ENCODE measurements at regions not wholly inside any gene's neighbourhood (a gene's known extent, or its start where the extent isn't known, plus 50 kb on each side); places are given as distances from the start of the nearest gene placed in this dataset.
"Not testable (repeated sequence)": the region's sequence is repeated elsewhere in the genome, so short reads cannot be mapped to it uniquely, and the experiment has no call there.

DNA sequence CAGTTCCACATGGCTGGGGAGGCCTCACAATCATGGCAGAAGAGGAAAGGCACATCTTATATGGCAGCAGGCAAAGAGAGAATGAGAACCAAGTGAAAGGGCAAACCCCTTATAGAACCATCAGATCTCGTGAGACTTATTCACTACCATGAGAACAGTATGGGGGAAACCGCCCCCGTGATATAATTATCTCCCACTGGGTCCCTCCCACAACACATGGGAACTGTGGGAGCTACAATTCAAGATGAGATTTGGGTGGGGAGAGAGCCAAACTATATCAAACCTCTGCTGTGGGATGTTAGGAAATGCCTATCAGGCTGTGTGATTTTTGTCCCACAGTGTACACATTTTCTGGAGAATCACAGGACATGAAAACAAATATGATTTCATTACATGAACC, 415.8 kb downstream of the TSHZ3 start:
- not testable (repeated sequence) for DNase-seq

DNA sequence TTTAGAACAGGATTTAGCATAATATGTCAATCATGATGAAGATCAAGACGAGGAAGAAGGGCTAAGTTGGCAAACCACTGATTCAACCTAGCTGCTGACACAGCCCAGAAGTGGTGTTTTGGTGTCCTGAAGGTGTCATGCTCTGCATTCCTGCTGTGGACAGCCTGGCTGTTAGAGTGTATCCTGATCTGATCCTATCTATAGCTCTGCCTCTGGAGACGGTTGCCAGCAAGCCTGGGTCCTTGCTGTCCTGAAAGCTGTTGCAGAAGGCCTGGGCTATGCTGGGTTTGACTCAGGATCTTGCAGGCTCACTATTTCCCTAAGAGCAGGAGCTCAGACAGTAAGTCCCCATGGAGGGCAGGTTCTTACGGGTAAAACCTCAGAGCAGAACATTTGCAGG, 416.4 kb downstream of the TSHZ3 start:
- no peak for DNase-seq

DNA sequence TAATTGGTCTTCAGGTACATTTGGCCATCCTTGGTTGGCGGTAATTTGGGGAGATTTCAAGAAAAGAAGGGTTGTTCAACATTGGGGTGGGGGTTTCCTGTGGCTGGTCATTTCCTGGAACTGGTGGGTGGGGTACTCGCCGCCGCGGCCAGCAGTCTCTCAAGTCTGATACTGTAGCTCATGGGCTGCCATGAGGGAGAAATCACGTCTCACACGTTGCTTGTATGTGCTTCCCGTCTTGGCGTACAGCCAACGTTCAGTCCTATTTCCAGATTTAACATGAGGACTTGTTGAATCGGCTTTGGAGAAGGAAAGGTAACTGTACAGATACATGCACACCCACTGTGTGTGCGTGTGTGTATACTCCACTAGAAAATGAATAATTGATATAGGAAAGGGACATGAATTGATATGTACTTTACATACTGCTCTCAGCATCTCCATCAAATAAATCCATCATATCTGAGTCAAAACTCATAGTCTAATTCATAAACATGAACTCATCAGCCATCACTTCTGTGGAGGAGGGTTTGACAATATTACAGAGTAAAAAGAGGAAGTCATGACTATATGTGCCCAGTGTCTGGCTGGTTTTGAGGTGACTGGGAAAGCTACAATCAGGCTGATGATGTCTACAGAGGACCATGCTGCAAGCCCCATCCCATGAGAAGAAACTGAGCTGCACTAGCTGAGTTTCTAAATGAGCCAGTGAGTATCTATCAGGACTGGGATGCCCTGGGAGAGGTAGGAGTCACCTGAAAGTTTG, 418.1 kb downstream of the TSHZ3 start:
- DNase-seq: no peak

DNA sequence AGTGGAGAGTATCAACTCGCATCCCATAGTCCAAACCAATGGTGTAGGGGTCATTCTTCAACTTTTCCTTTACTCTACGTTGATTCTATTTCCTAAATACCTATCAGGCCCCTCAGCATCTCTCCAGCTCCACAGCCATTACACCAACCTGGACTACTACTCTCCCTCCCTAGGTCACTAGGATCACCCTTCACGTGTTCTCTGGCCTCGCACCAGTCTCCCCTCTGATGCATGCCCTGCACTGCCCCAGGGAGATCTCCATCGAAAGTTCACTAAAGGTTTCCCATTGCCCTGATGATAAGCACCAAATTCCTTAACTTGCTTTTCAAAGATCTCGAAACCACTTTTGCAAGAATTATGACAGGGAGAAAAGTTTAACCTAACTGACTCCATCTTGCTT, 421.5 kb downstream of the TSHZ3 start:
- no peak for DNase-seq

DNA sequence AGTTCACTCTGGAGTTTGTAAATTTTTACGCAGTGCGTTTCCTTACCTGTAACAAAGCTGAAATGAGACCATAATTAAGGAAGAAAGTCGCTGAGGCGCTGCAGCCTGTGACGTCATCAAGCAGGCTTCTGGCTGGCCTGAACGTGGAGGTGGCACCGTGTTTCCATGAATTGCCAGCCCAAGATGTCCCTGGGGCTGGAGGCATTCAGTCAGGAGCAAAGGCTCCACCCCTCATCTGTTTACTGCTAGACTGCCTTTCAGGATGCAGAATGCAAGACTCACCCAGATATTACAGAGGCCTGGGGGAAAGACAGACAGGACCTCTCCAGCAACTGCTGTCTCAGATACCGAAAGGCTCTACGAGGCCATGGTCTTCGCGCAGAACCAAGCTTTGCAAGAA, 424.6 kb downstream of the TSHZ3 start:
- no peak for DNase-seq

- no peak for DNase-seq
These were observed 425.1 kb downstream of the TSHZ3 start for GRCh38 chr19:30924069-30924636.

- no peak for DNase-seq
These were observed 425.6 kb downstream of the TSHZ3 start for GRCh38 chr19:30923621-30924020.

- no peak for DNase-seq
These were observed 426.1 kb downstream of the TSHZ3 start for GRCh38 chr19:30923096-30923495.

DNA sequence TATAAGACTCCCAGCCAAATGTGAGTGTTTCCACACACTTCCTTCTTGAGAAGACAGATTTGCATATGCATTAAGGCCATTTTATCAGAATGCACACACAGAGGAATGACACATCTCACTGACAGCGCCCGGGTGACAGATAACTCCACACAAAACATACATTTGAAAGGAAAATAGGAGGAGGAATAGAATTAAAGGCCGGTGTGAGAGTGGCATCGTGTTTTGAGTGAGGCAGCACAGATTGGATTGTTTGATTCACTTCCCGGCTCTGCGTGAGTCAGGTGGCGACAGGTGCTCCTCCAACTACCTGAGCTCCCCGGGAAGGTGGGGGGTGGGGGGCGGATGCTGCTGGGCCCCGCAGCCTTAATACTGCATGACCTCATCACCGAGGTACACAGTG, 429.0 kb downstream of the TSHZ3 start:
- no peak for DNase-seq

DNA sequence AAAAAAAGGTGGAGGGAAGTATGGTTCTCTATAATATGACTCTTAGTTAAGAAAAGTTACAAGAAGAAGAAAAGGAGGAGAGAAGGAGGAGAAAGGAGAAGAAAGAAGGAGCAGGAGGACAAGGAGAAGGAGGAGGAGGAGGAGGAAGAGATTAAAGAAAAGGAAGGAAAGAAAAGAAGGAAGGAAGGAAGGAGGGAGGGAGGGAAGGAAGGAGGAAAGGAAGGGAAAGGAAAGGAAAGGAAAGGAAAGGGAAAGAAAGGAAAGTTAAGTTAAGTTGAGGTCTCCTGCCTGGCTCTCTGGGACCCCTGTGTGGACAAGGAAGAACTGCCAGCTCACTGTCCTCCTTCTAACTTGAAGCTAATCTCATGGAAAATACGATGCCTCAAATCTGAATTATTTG, 429.5 kb downstream of the TSHZ3 start:
- DNase-seq: no peak

DNA sequence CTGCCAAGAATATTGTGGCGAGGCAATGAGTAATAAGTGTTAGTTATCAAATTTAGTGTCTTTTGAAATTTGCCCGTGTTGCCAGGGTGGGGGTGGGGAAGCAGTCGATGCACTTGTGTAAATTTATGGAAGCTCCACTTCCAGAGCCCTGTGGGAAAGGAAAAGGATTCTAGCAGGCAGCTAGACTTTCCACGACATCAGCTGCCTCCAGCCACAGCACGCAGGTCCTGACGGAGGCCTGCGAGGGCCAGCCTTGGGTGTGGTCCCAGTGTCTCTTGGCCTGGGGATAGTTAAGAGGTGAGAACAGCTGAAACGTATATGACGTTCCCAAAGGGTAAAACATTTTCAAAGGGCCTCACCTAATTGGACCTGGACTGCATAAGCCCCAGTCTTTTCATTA, 433.0 kb downstream of the TSHZ3 start:
- DNase-seq: no peak

- DNase-seq: no peak
These were observed 437.7 kb downstream of the TSHZ3 start for GRCh38 chr19:30911491-30911890.

DNA sequence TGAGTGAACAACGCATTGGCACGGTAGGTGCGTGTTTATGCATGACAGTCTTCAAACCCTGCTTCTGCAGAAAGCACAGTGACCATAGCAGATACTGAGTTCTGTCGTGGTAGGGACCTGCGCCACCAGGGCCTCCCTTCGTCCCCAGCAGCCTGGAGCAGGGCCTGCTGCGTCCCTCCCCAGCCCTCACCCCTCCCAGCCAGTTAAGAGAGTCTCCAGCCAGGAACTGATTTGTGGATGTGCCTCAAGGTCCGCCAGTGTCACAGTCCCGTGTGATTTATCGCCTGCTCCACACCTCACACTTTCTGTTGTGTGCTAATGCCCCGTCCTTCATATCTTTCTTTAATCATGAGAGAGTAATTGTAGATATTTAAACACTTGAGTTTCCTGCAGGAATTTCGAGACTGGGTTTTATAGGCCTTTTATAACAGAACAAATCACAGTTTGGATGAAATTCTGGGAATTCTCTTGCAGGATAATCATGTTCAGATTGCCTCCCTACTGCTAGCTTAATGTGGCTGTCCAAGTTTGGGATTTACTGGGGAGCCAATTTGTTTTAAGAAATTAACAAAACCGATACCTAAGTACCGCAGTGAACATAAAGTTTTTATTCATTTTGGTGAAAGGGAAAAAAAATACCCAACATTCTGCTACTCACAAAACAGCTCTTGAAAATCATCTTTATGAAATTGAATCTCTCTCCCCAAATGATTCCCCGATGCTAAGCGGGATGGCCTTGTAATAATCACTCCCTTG, 438.6 kb downstream of the TSHZ3 start:
- no peak for DNase-seq

GRCh38 chr19:30909216-30909615, 440.0 kb downstream of the TSHZ3 start:
- DNase-seq: no peak

- no peak for DNase-seq
These were observed 440.9 kb downstream of the TSHZ3 start for GRCh38 chr19:30908262-30908771.

GRCh38 chr19:30906871-30907270, 442.4 kb downstream of the TSHZ3 start:
- no peak for DNase-seq

DNA sequence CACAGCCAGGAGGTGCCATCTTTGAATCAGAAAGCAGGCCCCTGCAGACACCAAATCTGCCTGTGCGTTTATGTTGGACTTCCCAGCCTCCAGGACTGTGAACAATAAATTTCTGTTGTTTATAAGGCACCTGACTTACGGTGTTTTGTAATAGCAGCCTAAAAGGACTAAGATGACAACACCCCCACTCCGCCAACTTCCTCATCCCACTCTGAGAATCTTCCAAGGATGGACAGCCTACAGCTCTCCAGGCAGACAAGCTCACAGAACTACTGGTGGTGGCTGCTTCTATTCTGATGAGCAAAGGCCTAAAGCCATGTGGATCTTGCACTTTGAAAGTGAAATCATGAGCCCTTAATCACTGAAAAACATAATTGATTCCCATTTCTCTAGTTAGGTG, 449.2 kb downstream of the TSHZ3 start:
- DNase-seq: no peak

- DNase-seq: no peak
These were observed 450.7 kb downstream of the TSHZ3 start for GRCh38 chr19:30898353-30899103.

DNA sequence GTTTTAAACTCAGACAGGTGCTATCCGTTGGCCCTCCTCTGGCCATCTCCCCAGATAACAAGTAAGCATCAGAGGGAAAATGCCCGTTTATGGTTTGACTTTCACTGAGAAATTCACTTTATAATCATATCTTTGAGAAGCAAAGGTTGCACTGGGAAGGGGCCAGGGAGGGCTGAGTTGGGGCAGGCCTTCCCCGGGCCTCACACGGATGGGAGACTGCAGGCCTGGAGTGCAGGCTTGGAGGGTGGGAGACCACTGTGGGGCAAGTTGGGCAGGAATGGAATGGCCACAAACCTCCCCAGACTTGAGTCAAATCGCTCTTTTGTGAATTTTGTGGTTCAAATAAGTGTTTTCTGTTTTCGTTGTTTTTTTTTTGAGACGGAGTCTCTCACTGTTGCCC, 451.7 kb downstream of the TSHZ3 start:
- DNase-seq: no peak

- DNase-seq: no peak
These were observed 452.2 kb downstream of the TSHZ3 start for GRCh38 chr19:30897034-30897433.

DNA sequence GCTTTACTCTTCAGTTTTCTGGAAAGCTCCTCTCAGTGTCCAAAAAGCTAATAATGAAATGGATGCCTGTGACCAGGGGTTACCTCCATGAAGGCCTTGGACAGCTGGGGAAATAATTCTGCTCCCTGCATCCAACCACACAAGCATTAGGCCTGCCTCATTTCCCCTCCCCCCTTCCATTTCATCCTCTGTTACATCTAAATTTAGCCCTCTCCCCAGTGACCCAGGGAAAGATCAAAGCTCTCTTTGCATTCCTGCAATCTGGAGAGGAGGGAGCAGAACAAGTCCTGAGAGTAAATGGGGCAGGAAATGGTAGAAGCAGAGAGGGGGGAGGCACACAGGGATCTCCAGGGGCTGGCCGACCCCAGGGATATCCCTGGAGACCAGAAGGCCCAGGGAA, 452.7 kb downstream of the TSHZ3 start:
- no peak for DNase-seq

DNA sequence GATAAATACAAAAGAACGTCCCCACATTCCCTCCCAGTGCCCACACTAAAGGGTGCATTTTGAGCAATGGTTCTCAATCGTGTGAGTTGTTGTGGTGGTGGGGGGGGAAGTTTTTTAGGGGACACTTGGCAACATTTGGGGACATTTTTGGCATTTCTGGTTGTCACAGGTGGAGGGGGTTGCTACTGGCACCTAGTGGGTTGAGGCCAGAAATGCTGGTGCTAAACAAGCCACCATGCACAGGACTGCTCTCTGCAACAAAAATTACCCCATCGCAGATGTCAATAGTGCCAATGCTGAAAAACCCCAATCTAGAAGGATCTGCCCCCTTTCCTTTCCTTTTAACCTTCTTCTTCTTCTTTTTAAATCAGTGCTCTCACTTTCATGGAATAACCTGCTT, 453.3 kb downstream of the TSHZ3 start:
- no peak for DNase-seq

DNA sequence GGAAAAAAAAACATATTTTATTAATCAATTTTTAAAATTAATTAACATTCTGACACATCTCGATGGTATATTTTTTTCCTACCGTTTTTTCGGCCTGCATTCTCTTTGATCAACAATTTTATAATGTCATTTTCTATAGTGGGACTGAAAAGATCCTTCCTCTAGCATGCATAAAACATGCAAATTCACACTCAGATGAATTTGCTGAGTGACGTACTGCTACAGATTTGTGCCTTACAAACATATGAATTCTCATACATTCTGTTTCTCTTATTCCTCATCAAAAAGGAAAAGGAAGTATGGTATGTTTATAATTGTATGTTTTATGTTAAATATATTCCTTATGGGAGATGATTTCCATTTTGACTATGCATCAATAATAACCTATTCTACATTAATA, 458.2 kb downstream of the TSHZ3 start:
- no peak for DNase-seq

Measured in NCI-H2029 treated with DMSO at 0.1 percent for 48 hours (cell line).